Suprapubic skin (tissue), 4 donors: ENCODE measurements at regions not wholly inside any gene's neighbourhood (a gene's known extent, or its start where the extent isn't known, plus 50 kb on each side); places are given as distances from the start of the nearest gene placed in this dataset.

Source experiments
- DNase-seq, 2 donors: peaks; one replicate each; pipeline ENCODE4 v3.0.0-alpha.2; 2019; ENCODE audit warnings: low spot score in 2 of 2
- H3K27ac ChIP-seq: fragments of 200-600 bp; sonication (generic); one replicate; pipeline ENCODE4 v1.5.1; 2019
- H3K27me3 ChIP-seq: fragments of 200-600 bp; sonication (generic); one replicate; pipeline ENCODE4 v1.5.1; 2019
- H3K36me3 ChIP-seq: fragments of 200-600 bp; sonication (generic); one replicate; pipeline ENCODE4 v1.5.1; 2019
- H3K4me1 ChIP-seq: fragments of 200-600 bp; sonication (generic); one replicate; pipeline ENCODE4 v1.5.1; 2019
- H3K4me3 ChIP-seq: fragments of 200-600 bp; sonication (generic); one replicate; pipeline ENCODE4 v1.5.1; 2019; ENCODE audit warnings: mild to moderate bottlenecking
- H3K9me3 ChIP-seq: fragments of 200-600 bp; sonication (generic); one replicate; pipeline ENCODE4 v1.5.1; 2019
- EP300 ChIP-seq: sonication (generic); formaldehyde crosslinking; IDR thresholded peaks from one replicate; pipeline ENCODE4 v1.6.1; 2017; ENCODE audit warnings: antibody characterized with exemption
- POLR2A ChIP-seq, 2 donors: fragments of 450-650 bp; IDR thresholded peaks; one replicate each; pipeline ENCODE4 v1.6.1; 2017; ENCODE audit warnings: antibody characterized with exemption in 2 of 2, mild to moderate bottlenecking in 2 of 2, moderate library complexity in 2 of 2
- POLR2AphosphoS5 ChIP-seq, 3 donors: sonication (generic); formaldehyde crosslinking; IDR thresholded peaks; one replicate each; pipeline ENCODE4 v1.6.1; 2017; ENCODE audit warnings: antibody characterized with exemption in 3 of 3
- WGBS: methylation state at CpG from one replicate; pipeline ENCODE4 v1.1.5; 2018; 5-methylcytosine and 5-hydroxymethylcytosine counted together
- TF ChIP-seq, protein P1 (sequence below), 2 donors: fragments of 200-600 bp in 1 of 2; fragments of 450-650 bp in 1 of 2; sonication (generic) in 1 of 2; IDR thresholded peaks; one replicate each; pipeline ENCODE4 v1.5.1; 2016 to 2019; ENCODE audit warnings: antibody characterized with exemption in 2 of 2, mild to moderate bottlenecking in 1 of 2, moderate library complexity in 1 of 2

- Histone ChIP-seq H3K27me3 (no peaks in the 10 kb centered on the region), H3K4me1 (peaks cover 5% of the 10 kb centered on the region), H3K36me3 (no peaks in the 10 kb centered on the region), H3K9me3 (peaks cover 4% of the 10 kb centered on the region), H3K27ac (no peak overlapping the region), H3K4me3 (no peak overlapping the region)
- DNase-seq, result no peak
- TF ChIP-seq, protein P1, sequence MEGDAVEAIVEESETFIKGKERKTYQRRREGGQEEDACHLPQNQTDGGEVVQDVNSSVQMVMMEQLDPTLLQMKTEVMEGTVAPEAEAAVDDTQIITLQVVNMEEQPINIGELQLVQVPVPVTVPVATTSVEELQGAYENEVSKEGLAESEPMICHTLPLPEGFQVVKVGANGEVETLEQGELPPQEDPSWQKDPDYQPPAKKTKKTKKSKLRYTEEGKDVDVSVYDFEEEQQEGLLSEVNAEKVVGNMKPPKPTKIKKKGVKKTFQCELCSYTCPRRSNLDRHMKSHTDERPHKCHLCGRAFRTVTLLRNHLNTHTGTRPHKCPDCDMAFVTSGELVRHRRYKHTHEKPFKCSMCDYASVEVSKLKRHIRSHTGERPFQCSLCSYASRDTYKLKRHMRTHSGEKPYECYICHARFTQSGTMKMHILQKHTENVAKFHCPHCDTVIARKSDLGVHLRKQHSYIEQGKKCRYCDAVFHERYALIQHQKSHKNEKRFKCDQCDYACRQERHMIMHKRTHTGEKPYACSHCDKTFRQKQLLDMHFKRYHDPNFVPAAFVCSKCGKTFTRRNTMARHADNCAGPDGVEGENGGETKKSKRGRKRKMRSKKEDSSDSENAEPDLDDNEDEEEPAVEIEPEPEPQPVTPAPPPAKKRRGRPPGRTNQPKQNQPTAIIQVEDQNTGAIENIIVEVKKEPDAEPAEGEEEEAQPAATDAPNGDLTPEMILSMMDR (IDR thresholded peaks at IDR 0.05), result no peak
- WGBS, result 96% methylated on average over 5 of the region's 5 CpGs
Measured at GRCh38 chr20:60806824-60807223, 445.2 kb upstream of the CDH4 start.

GRCh38 chr20:60808003-60808672 lies 443.9 kb upstream of the CDH4 start:
- Histone ChIP-seq H3K36me3 (no peaks in the 10 kb centered on the region), H3K27ac (no peak overlapping the region), H3K4me3 (no peak overlapping the region), H3K4me1 (peaks cover 5% of the 10 kb centered on the region), H3K27me3 (no peaks in the 10 kb centered on the region), H3K9me3 (peaks cover 4% of the 10 kb centered on the region)
- TF ChIP-seq POLR2A (IDR thresholded peaks at IDR 0.05) (no peak), POLR2AphosphoS5 (IDR thresholded peaks at IDR 0.05) (no peak), EP300 (no peak)
- TF ChIP-seq, protein P1 (IDR thresholded peaks at IDR 0.05), result no peak
- no peak for DNase-seq
- 92% methylated on average over 14 of the region's 16 CpGs for whole genome bisulfite sequencing

DNA sequence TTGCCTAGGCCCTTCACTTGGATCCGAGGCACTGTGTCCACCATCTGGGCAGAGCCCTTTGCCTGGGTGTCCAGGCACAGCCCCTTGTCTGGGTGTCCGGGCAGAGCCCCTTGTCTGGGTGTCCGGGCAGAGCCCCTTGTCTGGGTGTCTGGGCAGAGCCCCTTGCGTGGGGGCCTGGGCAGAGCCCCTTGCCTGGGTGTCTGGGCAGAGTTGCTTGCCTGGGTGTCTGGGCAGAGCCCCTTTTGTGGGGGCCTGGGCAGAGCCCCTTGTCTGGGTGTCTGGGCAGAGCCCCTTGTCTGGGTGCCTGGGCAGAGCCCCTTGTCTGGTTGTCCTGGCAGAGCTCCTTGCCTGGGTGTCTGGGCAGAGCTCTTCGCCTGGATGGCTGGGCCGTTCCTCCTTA lies 443.4 kb upstream of the CDH4 start:
- no peak overlapping the region for H3K27ac ChIP-seq
- no peak overlapping the region for H3K4me3 ChIP-seq
- DNase-seq, result no peak
- 90% methylated on average over 3 of the region's 6 CpGs for WGBS
- H3K27me3 ChIP-seq, result no peaks in the 10 kb centered on the region
- no peaks in the 10 kb centered on the region for H3K36me3 ChIP-seq
- no peak for TF ChIP-seq POLR2A (IDR thresholded peaks at IDR 0.05)
- peaks cover 5% of the 10 kb centered on the region for H3K4me1 ChIP-seq
- peaks cover 4% of the 10 kb centered on the region for H3K9me3 ChIP-seq

DNA sequence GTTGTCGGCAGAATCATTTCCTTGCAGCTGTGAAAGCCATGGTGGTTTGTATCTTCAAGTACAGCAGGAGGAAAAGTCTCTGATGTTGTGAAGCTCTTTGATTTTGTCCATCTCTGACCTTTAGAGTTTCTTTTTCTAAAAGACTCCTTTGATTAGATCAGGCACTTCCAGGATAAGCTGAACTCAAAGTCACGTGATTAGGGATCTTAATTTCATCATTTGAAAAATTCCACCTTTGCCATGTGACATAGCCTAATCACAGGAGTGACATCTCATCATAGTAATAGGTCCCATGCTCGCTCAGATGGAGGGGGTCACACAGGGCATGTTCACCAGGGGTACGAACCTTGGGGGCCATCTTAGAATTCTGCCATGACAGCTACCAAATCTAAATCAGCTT lies 441.5 kb upstream of the CDH4 start:
- WGBS, result 84% methylated on average over 4 of the region's 4 CpGs
- TF ChIP-seq POLR2AphosphoS5 (IDR thresholded peaks at IDR 0.05), result no peak
- no peak for TF ChIP-seq POLR2A (IDR thresholded peaks at IDR 0.05)
- TF ChIP-seq EP300, result no peak
- TF ChIP-seq, protein P1 (IDR thresholded peaks at IDR 0.05), result no peak
- no peak for DNase-seq

GRCh38 chr20:60812561-60812960 lies 439.5 kb upstream of the CDH4 start:
- Histone ChIP-seq H3K36me3 (no peaks in the 10 kb centered on the region), H3K4me3 (no peak overlapping the region), H3K9me3 (peaks cover 4% of the 10 kb centered on the region), H3K27ac (no peak overlapping the region), H3K4me1 (no peaks in the 10 kb centered on the region), H3K27me3 (no peaks in the 10 kb centered on the region)
- TF ChIP-seq POLR2AphosphoS5 (IDR thresholded peaks at IDR 0.05), result no peak
- TF ChIP-seq, protein P1 (IDR thresholded peaks at IDR 0.05), result no peak
- TF ChIP-seq POLR2A (IDR thresholded peaks at IDR 0.05), result no peak
- TF ChIP-seq EP300, result no peak
- 43% methylated on average over 3 of the region's 3 CpGs for WGBS
- DNase-seq, result no peak

More for the DNA sequence above, 441.5 kb upstream of the CDH4 start:
- no peaks in the 10 kb centered on the region for H3K36me3 ChIP-seq
- no peaks in the 10 kb centered on the region for H3K4me1 ChIP-seq
- no peak overlapping the region for H3K4me3 ChIP-seq
- no peak overlapping the region for H3K27ac ChIP-seq
- H3K27me3 ChIP-seq, result no peaks in the 10 kb centered on the region
- peaks cover 4% of the 10 kb centered on the region for H3K9me3 ChIP-seq

DNA sequence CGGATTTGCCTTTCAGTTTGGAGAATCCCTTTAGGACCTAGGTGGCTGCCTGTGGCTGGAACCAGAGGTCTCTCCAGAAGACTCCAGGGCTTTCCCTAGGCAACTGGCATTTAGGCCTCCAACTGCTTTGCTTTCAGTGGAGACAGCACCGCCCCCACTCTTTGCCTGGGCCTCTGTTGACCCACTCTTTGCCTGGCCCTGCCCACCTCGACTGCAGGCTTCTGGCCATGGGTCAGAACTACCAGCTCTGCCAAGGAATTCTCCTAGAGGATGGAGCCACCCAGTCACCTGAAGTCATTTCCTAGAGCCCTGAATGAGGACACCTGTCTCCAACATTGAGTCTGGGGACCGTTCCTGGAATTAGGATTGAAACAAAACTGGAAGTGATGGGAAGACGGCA lies 439.0 kb upstream of the CDH4 start:
- no peaks in the 10 kb centered on the region for H3K36me3 ChIP-seq
- TF ChIP-seq POLR2AphosphoS5 (IDR thresholded peaks at IDR 0.05) (no peak), POLR2A (IDR thresholded peaks at IDR 0.05) (no peak), EP300 (no peak)
- TF ChIP-seq, protein P1 (IDR thresholded peaks at IDR 0.05), result no peak
- no peak for DNase-seq

More for the DNA sequence above, 439.0 kb upstream of the CDH4 start:
- H3K27me3 ChIP-seq, result no peaks in the 10 kb centered on the region
- peaks cover 4% of the 10 kb centered on the region for H3K9me3 ChIP-seq
- H3K4me3 ChIP-seq, result no peak overlapping the region
- WGBS, result 80% methylated on average over 5 of the region's 5 CpGs
- H3K27ac ChIP-seq, result no peak overlapping the region
- H3K4me1 ChIP-seq, result no peaks in the 10 kb centered on the region
